ENCODE measurements at regions not wholly inside any gene's neighbourhood (a gene's known extent, or its start where the extent isn't known, plus 50 kb on each side); places are given as distances from the start of the nearest gene placed in this dataset.

DNA sequence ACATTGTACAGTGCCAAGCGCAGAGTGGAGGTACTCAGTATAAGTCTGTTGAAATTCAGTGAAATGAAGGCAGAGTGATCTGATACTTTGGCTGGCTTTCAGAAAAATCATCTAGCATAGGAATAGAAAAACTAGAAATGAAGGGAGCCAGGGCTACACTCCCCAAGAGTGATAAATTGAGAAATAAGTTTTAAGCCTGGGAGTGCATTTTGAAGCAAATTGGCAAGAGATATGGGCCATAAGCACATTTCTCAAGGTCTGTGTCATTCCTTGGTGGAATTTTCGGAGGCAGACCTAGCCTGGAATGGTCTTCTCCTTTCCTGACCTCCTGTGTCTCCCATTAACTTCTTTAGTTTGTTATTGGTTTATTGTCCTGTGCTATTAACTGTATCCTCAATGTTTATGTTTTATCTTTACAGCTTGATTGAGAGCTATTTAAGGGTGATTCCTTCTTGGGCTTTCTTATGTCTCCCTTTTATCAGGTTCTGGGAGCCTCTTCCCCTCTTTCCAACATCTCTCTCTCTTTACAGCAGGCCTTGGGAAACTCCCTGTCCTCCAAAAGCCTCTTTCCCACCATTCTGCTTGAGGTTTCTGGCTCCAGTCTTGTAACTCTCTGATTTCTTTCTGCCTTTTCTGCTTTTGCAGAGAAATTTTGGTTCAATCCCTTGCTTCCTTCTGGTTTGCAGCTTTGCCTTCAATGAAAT, 649.5 kb downstream of the SLC4A3 start:
- TF ChIP-seq, protein P1, sequence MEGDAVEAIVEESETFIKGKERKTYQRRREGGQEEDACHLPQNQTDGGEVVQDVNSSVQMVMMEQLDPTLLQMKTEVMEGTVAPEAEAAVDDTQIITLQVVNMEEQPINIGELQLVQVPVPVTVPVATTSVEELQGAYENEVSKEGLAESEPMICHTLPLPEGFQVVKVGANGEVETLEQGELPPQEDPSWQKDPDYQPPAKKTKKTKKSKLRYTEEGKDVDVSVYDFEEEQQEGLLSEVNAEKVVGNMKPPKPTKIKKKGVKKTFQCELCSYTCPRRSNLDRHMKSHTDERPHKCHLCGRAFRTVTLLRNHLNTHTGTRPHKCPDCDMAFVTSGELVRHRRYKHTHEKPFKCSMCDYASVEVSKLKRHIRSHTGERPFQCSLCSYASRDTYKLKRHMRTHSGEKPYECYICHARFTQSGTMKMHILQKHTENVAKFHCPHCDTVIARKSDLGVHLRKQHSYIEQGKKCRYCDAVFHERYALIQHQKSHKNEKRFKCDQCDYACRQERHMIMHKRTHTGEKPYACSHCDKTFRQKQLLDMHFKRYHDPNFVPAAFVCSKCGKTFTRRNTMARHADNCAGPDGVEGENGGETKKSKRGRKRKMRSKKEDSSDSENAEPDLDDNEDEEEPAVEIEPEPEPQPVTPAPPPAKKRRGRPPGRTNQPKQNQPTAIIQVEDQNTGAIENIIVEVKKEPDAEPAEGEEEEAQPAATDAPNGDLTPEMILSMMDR (IDR thresholded peaks at IDR 0.05): no peak
- TF ChIP-seq POLR2A (IDR thresholded peaks at IDR 0.05): no peak

Data from body of pancreas (tissue), 4 donors.